HFF-Myc (cell line): ENCODE measurements at regions not wholly inside any gene's neighbourhood (a gene's known extent, or its start where the extent isn't known, plus 50 kb on each side); places are given as distances from the start of the nearest gene placed in this dataset.
"Not testable (repeated sequence)": the region's sequence is repeated elsewhere in the genome, so short reads cannot be mapped to it uniquely, and the experiment has no call there.

Experiments
- DNase-seq: peaks from one replicate; pipeline ENCODE4 v3.0.0-alpha.2; 2011; ENCODE audit warnings: low read depth; ENCODE audit errors: extremely low read depth
- H3K4me3 ChIP-seq: replicated peaks from 2 replicates; pipeline ENCODE4 v1.5.1; 2011; ENCODE audit warnings: low read depth, mild to moderate bottlenecking, control low read depth, low read length
- CTCF ChIP-seq: IDR thresholded peaks from 2 replicates; pipeline ENCODE4 v1.5.1; 2012; ENCODE audit warnings: mild to moderate bottlenecking, low read depth, low read length, control low read depth; ENCODE audit errors: missing control alignments

GRCh38 chr11:22458161-22458560 lies 120.0 kb downstream of the SLC17A6 start:
- DNase-seq = no peak
- TF ChIP-seq CTCF = no peak
- H3K4me3 ChIP-seq = no peak overlapping the region

- no peak for DNase-seq
- no peak for TF ChIP-seq CTCF
- H3K4me3 ChIP-seq = no peak overlapping the region
These were observed 119.0 kb downstream of the SLC17A6 start for GRCh38 chr11:22456993-22457762.

- no peak overlapping the region for H3K4me3 ChIP-seq
- DNase-seq = no peak
- TF ChIP-seq CTCF = no peak
These were observed 116.4 kb downstream of the SLC17A6 start for GRCh38 chr11:22454461-22455090.

- H3K4me3 ChIP-seq = no peak overlapping the region
- TF ChIP-seq CTCF = no peak
- DNase-seq = no peak
These were observed 111.3 kb downstream of the SLC17A6 start for GRCh38 chr11:22449441-22449840.

DNA sequence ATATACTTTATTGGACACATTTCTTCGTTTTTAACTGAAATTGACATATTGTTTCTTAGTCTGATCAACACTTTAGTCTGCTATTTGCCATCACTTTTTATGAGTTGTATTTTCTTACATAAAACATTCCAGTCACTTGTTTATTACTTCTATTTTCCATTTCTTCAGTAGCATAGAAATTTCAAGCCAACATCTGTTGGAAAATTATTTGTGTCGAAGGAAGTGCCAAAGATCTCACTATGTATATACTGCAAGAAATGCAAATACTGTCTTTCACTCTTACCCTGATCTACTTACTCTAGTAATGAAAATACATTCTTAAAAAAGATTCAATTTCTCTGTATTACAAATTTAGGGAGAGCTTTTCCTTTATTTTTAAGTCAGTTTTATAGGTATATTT lies 105.9 kb downstream of the SLC17A6 start:
- no peak for DNase-seq
- TF ChIP-seq CTCF = no peak
- H3K4me3 ChIP-seq = no peak overlapping the region

- no peak for DNase-seq
- H3K4me3 ChIP-seq = no peak overlapping the region
- TF ChIP-seq CTCF = no peak
These were observed 103.7 kb downstream of the SLC17A6 start for GRCh38 chr11:22441831-22442230.

DNA sequence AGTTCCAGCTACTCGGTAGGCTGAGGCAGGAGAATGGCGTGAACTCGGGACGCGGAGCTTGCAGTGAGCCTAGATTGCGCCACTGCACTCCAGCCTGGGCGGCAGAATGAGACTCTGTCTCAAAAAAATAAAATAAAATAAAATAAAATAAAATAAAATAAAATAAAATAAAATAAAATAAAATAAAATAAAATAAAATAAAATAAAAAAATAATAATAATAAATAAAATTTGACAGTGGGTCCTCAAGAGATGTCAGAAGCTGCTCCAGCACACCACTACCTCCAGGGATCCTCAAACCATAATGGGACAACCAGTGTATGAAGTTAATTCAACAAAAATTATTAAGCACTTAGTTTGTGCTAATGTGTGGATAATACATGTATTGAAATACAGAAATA lies 97.4 kb downstream of the SLC17A6 start:
- H3K4me3 ChIP-seq, DNase-seq: not testable (repeated sequence)
